WTC11 (cell line): ENCODE measurements at regions not wholly inside any gene's neighbourhood (a gene's known extent, or its start where the extent isn't known, plus 50 kb on each side); places are given as distances from the start of the nearest gene placed in this dataset.

ENCODE experiments used
- ATAC-seq: fragments of 200-7000 bp; cut with Tn5 transposase; 2 replicates; pipeline ENCODE4 v1.10.0; 2021; ENCODE audit warnings: mild to moderate bottlenecking, moderate library complexity
- CTCF ChIA-PET: fragments of 300-600 bp; sonication (Branson Sonifier 250); formaldehyde crosslinking; loops from one replicate; lab custom pipeline; 2021; ENCODE audit warnings: antibody characterized with exemption; lab: Charles Lee
- POLR2A ChIA-PET: fragments of 350-600 bp; sonication (Branson Sonifier 250); formaldehyde crosslinking; loops from one replicate; lab custom pipeline; 2021; ENCODE audit warnings: antibody characterized with exemption; lab: Charles Lee
- DNase-seq: peaks from one replicate; pipeline ENCODE4 v3.0.0; 2021; ENCODE audit warnings: low spot score
- H3K27ac Mint-ChIP-seq: 2 replicates; pipeline ENCODE4 v1.8.0; 2021; ENCODE audit warnings: mixed read lengths
- H3K27me3 Mint-ChIP-seq: 2 replicates; pipeline ENCODE4 v1.8.0; 2021; ENCODE audit warnings: low read depth, mild to moderate bottlenecking, moderate library complexity, mixed read lengths
- H3K36me3 Mint-ChIP-seq: 2 replicates; pipeline ENCODE4 v1.8.0; 2021; ENCODE audit warnings: mixed read lengths
- H3K4me1 Mint-ChIP-seq: 2 replicates; pipeline ENCODE4 v1.8.0; 2022; ENCODE audit warnings: mixed read lengths
- H3K4me3 Mint-ChIP-seq: 2 replicates; pipeline ENCODE4 v1.8.0; 2021; ENCODE audit warnings: mild to moderate bottlenecking, moderate library complexity, mixed read lengths
- H3K9me3 Mint-ChIP-seq: 2 replicates; pipeline ENCODE4 v1.8.0; 2021; ENCODE audit warnings: mixed read lengths
- EMX1 ChIP-seq: fragments of 250-450 bp; sonication (Bioruptor Pico); IDR thresholded peaks from 2 replicates; pipeline ENCODE4 v1.8.0; 2021; ENCODE audit warnings: mild to moderate bottlenecking
- ETV6 ChIP-seq: sonication (generic); formaldehyde crosslinking; IDR thresholded peaks from 2 replicates; pipeline ENCODE4 v1.8.1; 2022; ENCODE audit warnings: mild to moderate bottlenecking, missing genetic modification reagents
- FOXJ3 ChIP-seq: sonication (generic); formaldehyde crosslinking; IDR thresholded peaks from 2 replicates; pipeline ENCODE4 v1.9.0; 2021; ENCODE audit warnings: missing genetic modification reagents, mild to moderate bottlenecking, borderline replicate concordance
- GABPB1 ChIP-seq: sonication (generic); formaldehyde crosslinking; IDR thresholded peaks from 2 replicates; pipeline ENCODE4 v1.8.1; 2023; ENCODE audit warnings: mild to moderate bottlenecking, missing genetic modification reagents
- GRHL2 ChIP-seq: fragments of 250-450 bp; sonication (Bioruptor Pico); IDR thresholded peaks from 2 replicates; pipeline ENCODE4 v1.8.0; 2022; ENCODE audit warnings: mild to moderate bottlenecking, moderate library complexity; ENCODE audit not compliant: insufficient replicate concordance, severe bottlenecking
- GTF2I ChIP-seq: fragments of 250-450 bp; sonication (Bioruptor Pico); conservative IDR thresholded peaks from 2 replicates; pipeline ENCODE4 v1.4.0; 2021; ENCODE audit warnings: mild to moderate bottlenecking
- HMGA2 ChIP-seq: fragments of 250-450 bp; sonication (Bioruptor Pico); IDR thresholded peaks from 2 replicates; pipeline ENCODE4 v1.4.0; 2021; ENCODE audit warnings: mild to moderate bottlenecking, moderate library complexity
- JUN ChIP-seq: sonication (generic); formaldehyde crosslinking; IDR thresholded peaks from 2 replicates; pipeline ENCODE4 v1.8.0; 2023; ENCODE audit warnings: mild to moderate bottlenecking, missing genetic modification reagents
- NFATC4 ChIP-seq: fragments of 250-450 bp; sonication (Bioruptor Pico); IDR thresholded peaks from 2 replicates; pipeline ENCODE4 v1.9.0; 2021; ENCODE audit warnings: mild to moderate bottlenecking
- NR3C1 ChIP-seq: sonication (generic); formaldehyde crosslinking; conservative IDR thresholded peaks from 2 replicates; pipeline ENCODE4 v1.8.1; 2023; ENCODE audit warnings: low read depth, mild to moderate bottlenecking, missing genetic modification reagents
- RORB ChIP-seq: fragments of 250-450 bp; sonication (Bioruptor Pico); IDR thresholded peaks from 2 replicates; pipeline ENCODE4 v1.9.0; 2021; ENCODE audit warnings: mild to moderate bottlenecking
- SMAD4 ChIP-seq: sonication (generic); formaldehyde crosslinking; IDR thresholded peaks from 2 replicates; pipeline ENCODE4 v1.8.0; 2022; ENCODE audit warnings: mild to moderate bottlenecking, missing genetic modification reagents
- TEAD4 ChIP-seq: sonication (generic); formaldehyde crosslinking; IDR thresholded peaks from 2 replicates; pipeline ENCODE4 v1.8.0; 2022; ENCODE audit warnings: mild to moderate bottlenecking, missing genetic modification reagents
- ZNF138 ChIP-seq: sonication (generic); formaldehyde crosslinking; conservative IDR thresholded peaks from 2 replicates; pipeline ENCODE4 v1.8.1; 2022; ENCODE audit warnings: mild to moderate bottlenecking, moderate library complexity, missing genetic modification reagents
- ZNF232 ChIP-seq: sonication (generic); formaldehyde crosslinking; IDR thresholded peaks from 2 replicates; pipeline ENCODE4 v1.8.0; 2022; ENCODE audit warnings: mild to moderate bottlenecking, missing genetic modification reagents
- TF ChIP-seq, protein P1 (sequence below): sonication (generic); formaldehyde crosslinking; IDR thresholded peaks from 2 replicates; pipeline ENCODE4 v1.8.1; 2022; ENCODE audit warnings: missing genetic modification reagents, borderline replicate concordance
- TF ChIP-seq, protein P2 (sequence below): fragments of 250-450 bp; sonication (Bioruptor Pico); IDR thresholded peaks from 2 replicates; pipeline ENCODE4 v2.1.2; 2022; ENCODE audit warnings: mild to moderate bottlenecking, moderate library complexity
- TF ChIP-seq, protein P3 (sequence below): sonication (generic); formaldehyde crosslinking; IDR thresholded peaks from 2 replicates; pipeline ENCODE4 v1.8.1; 2023; ENCODE audit warnings: mild to moderate bottlenecking, missing genetic modification reagents, borderline replicate concordance
- TF ChIP-seq, protein P4 (sequence below): fragments of 250-450 bp; sonication (Bioruptor Pico); IDR thresholded peaks from 2 replicates; pipeline ENCODE4 v1.9.0; 2021; ENCODE audit warnings: mild to moderate bottlenecking, borderline replicate concordance
- TF ChIP-seq, protein P5 (sequence below): sonication (generic); formaldehyde crosslinking; IDR thresholded peaks from 2 replicates; pipeline ENCODE4 v1.8.1; 2023; ENCODE audit warnings: mild to moderate bottlenecking, missing genetic modification reagents, moderate library complexity
- TF ChIP-seq, protein P6 (sequence below): sonication (generic); formaldehyde crosslinking; IDR thresholded peaks from 2 replicates; pipeline ENCODE4 v1.8.0; 2023; ENCODE audit warnings: mild to moderate bottlenecking, missing genetic modification reagents

DNA sequence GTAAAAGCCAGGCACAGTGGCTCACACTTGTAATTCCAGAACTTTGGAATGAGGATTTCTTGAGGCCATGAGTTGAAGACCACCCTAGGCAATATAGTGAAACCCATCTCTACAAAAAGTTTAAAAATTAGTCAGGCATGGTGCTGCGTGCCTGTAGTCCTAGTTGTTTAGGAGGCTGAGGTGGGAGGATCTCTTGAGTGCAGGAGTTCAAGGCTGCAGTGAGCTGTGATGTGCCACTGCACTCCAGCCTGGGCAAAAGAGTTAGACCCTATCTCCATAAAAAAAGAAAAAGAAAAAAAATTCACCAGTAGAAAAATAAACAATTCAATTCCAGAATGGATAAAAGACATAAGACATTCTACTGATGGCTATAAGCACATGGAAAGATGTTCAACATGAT is 104.9 kb upstream of the LGSN start (continued):
- TF ChIP-seq, protein P1, sequence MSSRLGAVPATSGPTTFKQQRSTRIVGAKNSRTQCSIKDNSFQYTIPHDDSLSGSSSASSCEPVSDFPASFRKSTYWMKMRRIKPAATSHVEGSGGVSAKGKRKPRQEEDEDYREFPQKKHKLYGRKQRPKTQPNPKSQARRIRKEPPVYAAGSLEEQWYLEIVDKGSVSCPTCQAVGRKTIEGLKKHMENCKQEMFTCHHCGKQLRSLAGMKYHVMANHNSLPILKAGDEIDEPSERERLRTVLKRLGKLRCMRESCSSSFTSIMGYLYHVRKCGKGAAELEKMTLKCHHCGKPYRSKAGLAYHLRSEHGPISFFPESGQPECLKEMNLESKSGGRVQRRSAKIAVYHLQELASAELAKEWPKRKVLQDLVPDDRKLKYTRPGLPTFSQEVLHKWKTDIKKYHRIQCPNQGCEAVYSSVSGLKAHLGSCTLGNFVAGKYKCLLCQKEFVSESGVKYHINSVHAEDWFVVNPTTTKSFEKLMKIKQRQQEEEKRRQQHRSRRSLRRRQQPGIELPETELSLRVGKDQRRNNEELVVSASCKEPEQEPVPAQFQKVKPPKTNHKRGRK: no peak

DNA sequence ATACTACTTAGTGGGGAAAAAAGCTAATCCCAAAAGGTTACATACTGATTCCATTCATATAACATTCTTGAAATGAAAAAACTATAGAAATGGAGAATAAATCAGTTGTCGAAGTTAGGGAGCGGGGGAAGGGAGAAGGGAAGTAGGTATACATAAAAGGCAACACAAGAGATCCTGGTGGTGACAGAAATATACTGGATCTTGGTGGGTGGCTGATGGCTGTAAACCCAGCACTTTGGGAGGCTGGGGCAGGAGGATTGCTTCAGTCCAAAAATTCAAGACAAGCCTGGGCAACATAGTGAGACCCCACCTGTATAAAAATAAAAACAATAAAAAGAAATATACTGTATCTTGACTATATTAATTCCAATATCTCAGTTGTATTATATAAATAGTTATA is 105.7 kb upstream of the LGSN start:
- no peak for TF ChIP-seq GRHL2
- TF ChIP-seq SMAD4 (CRISPR knock-in tag): no peak
- TF ChIP-seq RORB: no peak
- TF ChIP-seq, protein P2, sequence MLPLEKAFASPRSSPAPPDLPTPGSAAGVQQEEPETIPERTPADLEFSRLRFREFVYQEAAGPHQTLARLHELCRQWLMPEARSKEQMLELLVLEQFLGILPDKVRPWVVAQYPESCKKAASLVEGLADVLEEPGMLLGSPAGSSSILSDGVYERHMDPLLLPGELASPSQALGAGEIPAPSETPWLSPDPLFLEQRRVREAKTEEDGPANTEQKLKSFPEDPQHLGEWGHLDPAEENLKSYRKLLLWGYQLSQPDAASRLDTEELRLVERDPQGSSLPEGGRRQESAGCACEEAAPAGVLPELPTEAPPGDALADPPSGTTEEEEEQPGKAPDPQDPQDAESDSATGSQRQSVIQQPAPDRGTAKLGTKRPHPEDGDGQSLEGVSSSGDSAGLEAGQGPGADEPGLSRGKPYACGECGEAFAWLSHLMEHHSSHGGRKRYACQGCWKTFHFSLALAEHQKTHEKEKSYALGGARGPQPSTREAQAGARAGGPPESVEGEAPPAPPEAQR (CRISPR knock-in tag): no peak
- TF ChIP-seq NFATC4 (CRISPR knock-in tag): no peak
- TF ChIP-seq GABPB1 (CRISPR knock-in tag): no peak
- TF ChIP-seq ETV6 (CRISPR knock-in tag): no peak
- TF ChIP-seq TEAD4 (CRISPR knock-in tag): no peak
- Mint-ChIP-seq H3K36me3 (peaks cover 6% of the 10 kb centered on the region; the same call in 1 of the 2 replicates), H3K4me3 (no peak overlapping the region), H3K27me3 (no peaks in the 10 kb centered on the region), H3K4me1 (no peaks in the 10 kb centered on the region), H3K27ac (no peak overlapping the region), H3K9me3 (peaks cover 15% of the 10 kb centered on the region)
- ChIA-PET POLR2A (no interaction called here), CTCF (no interaction called here)
- ATAC-seq (no peak), DNase-seq (no peak)

DNA sequence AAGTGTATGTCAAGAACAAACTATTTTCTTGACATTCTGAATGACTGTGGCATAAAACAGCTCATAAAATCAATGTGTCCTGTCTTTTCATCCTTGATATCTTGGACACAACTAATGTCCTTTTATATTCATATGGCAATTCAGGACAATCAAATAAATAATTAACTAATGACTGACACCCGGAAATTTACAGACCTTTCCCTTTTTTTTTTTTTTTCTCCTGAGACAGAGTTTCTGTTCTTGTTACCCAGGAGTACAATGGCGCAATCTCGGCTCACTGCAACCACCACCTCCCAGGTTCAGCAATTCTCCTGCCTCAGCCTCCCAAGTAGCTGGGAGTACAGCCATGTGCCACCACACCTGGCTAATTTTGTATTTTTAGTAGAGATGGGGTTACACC is 107.1 kb upstream of the LGSN start:
- DNase-seq (no peak), ATAC-seq (no peak)
- ChIA-PET CTCF (no interaction called here), POLR2A (no interaction called here)
- peaks cover 9% of the 10 kb centered on the region for H3K9me3 Mint-ChIP-seq
- peaks cover 2% of the 10 kb centered on the region; the same call in 1 of the 2 replicates for H3K36me3 Mint-ChIP-seq
- H3K27ac Mint-ChIP-seq: no peak overlapping the region
- H3K4me3 Mint-ChIP-seq: no peak overlapping the region
- H3K27me3 Mint-ChIP-seq: no peaks in the 10 kb centered on the region
- H3K4me1 Mint-ChIP-seq: no peaks in the 10 kb centered on the region
- TF ChIP-seq GTF2I (CRISPR knock-in tag) (no peak), RORB (no peak), FOXJ3 (CRISPR knock-in tag) (no peak), HMGA2 (no peak), JUN (CRISPR knock-in tag) (no peak), ZNF232 (CRISPR knock-in tag) (no peak), ZNF138 (CRISPR knock-in tag) (no peak), NR3C1 (CRISPR knock-in tag) (no peak), EMX1 (CRISPR knock-in tag) (no peak)
- TF ChIP-seq, protein P3, sequence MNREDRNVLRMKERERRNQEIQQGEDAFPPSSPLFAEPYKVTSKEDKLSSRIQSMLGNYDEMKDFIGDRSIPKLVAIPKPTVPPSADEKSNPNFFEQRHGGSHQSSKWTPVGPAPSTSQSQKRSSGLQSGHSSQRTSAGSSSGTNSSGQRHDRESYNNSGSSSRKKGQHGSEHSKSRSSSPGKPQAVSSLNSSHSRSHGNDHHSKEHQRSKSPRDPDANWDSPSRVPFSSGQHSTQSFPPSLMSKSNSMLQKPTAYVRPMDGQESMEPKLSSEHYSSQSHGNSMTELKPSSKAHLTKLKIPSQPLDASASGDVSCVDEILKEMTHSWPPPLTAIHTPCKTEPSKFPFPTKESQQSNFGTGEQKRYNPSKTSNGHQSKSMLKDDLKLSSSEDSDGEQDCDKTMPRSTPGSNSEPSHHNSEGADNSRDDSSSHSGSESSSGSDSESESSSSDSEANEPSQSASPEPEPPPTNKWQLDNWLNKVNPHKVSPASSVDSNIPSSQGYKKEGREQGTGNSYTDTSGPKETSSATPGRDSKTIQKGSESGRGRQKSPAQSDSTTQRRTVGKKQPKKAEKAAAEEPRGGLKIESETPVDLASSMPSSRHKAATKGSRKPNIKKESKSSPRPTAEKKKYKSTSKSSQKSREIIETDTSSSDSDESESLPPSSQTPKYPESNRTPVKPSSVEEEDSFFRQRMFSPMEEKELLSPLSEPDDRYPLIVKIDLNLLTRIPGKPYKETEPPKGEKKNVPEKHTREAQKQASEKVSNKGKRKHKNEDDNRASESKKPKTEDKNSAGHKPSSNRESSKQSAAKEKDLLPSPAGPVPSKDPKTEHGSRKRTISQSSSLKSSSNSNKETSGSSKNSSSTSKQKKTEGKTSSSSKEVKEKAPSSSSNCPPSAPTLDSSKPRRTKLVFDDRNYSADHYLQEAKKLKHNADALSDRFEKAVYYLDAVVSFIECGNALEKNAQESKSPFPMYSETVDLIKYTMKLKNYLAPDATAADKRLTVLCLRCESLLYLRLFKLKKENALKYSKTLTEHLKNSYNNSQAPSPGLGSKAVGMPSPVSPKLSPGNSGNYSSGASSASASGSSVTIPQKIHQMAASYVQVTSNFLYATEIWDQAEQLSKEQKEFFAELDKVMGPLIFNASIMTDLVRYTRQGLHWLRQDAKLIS (CRISPR knock-in tag): no peak
- TF ChIP-seq, protein P4, sequence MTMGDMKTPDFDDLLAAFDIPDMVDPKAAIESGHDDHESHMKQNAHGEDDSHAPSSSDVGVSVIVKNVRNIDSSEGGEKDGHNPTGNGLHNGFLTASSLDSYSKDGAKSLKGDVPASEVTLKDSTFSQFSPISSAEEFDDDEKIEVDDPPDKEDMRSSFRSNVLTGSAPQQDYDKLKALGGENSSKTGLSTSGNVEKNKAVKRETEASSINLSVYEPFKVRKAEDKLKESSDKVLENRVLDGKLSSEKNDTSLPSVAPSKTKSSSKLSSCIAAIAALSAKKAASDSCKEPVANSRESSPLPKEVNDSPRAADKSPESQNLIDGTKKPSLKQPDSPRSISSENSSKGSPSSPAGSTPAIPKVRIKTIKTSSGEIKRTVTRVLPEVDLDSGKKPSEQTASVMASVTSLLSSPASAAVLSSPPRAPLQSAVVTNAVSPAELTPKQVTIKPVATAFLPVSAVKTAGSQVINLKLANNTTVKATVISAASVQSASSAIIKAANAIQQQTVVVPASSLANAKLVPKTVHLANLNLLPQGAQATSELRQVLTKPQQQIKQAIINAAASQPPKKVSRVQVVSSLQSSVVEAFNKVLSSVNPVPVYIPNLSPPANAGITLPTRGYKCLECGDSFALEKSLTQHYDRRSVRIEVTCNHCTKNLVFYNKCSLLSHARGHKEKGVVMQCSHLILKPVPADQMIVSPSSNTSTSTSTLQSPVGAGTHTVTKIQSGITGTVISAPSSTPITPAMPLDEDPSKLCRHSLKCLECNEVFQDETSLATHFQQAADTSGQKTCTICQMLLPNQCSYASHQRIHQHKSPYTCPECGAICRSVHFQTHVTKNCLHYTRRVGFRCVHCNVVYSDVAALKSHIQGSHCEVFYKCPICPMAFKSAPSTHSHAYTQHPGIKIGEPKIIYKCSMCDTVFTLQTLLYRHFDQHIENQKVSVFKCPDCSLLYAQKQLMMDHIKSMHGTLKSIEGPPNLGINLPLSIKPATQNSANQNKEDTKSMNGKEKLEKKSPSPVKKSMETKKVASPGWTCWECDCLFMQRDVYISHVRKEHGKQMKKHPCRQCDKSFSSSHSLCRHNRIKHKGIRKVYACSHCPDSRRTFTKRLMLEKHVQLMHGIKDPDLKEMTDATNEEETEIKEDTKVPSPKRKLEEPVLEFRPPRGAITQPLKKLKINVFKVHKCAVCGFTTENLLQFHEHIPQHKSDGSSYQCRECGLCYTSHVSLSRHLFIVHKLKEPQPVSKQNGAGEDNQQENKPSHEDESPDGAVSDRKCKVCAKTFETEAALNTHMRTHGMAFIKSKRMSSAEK: no peak
- TF ChIP-seq, protein P5, sequence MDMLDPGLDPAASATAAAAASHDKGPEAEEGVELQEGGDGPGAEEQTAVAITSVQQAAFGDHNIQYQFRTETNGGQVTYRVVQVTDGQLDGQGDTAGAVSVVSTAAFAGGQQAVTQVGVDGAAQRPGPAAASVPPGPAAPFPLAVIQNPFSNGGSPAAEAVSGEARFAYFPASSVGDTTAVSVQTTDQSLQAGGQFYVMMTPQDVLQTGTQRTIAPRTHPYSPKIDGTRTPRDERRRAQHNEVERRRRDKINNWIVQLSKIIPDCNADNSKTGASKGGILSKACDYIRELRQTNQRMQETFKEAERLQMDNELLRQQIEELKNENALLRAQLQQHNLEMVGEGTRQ (CRISPR knock-in tag): no peak
- TF ChIP-seq, protein P6, sequence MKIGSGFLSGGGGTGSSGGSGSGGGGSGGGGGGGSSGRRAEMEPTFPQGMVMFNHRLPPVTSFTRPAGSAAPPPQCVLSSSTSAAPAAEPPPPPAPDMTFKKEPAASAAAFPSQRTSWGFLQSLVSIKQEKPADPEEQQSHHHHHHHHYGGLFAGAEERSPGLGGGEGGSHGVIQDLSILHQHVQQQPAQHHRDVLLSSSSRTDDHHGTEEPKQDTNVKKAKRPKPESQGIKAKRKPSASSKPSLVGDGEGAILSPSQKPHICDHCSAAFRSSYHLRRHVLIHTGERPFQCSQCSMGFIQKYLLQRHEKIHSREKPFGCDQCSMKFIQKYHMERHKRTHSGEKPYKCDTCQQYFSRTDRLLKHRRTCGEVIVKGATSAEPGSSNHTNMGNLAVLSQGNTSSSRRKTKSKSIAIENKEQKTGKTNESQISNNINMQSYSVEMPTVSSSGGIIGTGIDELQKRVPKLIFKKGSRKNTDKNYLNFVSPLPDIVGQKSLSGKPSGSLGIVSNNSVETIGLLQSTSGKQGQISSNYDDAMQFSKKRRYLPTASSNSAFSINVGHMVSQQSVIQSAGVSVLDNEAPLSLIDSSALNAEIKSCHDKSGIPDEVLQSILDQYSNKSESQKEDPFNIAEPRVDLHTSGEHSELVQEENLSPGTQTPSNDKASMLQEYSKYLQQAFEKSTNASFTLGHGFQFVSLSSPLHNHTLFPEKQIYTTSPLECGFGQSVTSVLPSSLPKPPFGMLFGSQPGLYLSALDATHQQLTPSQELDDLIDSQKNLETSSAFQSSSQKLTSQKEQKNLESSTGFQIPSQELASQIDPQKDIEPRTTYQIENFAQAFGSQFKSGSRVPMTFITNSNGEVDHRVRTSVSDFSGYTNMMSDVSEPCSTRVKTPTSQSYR (CRISPR knock-in tag): no peak
